H1 (cell line): ENCODE measurements at regions not wholly inside any gene's neighbourhood (a gene's known extent, or its start where the extent isn't known, plus 50 kb on each side); places are given as distances from the start of the nearest gene placed in this dataset.

Source experiments
- CTCF ChIA-PET: fragments of 300-600 bp; sonication (Branson Sonifier 250); formaldehyde crosslinking; loops from one replicate; lab custom pipeline; 2021; ENCODE audit not compliant: partially characterized antibody; lab: Charles Lee
- POLR2A ChIA-PET: fragments of 300-600 bp; sonication (Branson Sonifier 250); formaldehyde crosslinking; loops from one replicate; lab custom pipeline; 2021; ENCODE audit warnings: inconsistent platforms; ENCODE audit not compliant: partially characterized antibody; lab: Charles Lee
- DNase-seq, 2 experiments: peaks; one replicate each; pipeline versions ENCODE4 v3.0.0 to v3.0.0-alpha.2; 2010 to 2022; ENCODE audit warnings: low spot score in 2 of 2, low read depth in 1 of 2, mixed read lengths in 1 of 2
- FAIRE-seq: peaks from 2 replicates; lab custom pipeline; 2011; peaks lifted over from hg19 to GRCh38; lab: Jason Lieb, UNC
- H2AFZ ChIP-seq: 2 replicates; pipeline ENCODE4 v1.8.1; 2012; ENCODE audit warnings: low read length, inconsistent platforms
- H2AK5ac ChIP-seq: 2 replicates; pipeline ENCODE4 v1.6.1; 2013; ENCODE audit warnings: low read depth, low read length
- H2BK120ac ChIP-seq: replicated peaks from 2 replicates; pipeline ENCODE3; 2013; ENCODE audit warnings: low read depth, low read length, inconsistent platforms
- H2BK12ac ChIP-seq: 2 replicates; pipeline ENCODE4 v1.6.1; 2013; ENCODE audit warnings: low read depth, low read length
- H2BK15ac ChIP-seq: 2 replicates; pipeline ENCODE4 v1.6.1; 2013; ENCODE audit warnings: low read length
- H2BK20ac ChIP-seq: 2 replicates; pipeline ENCODE4 v1.6.1; 2013; ENCODE audit warnings: low read length
- H2BK5ac ChIP-seq: 2 replicates; pipeline ENCODE4 v1.6.1; 2013; ENCODE audit warnings: low read depth, low read length
- H3K14ac ChIP-seq: 2 replicates; pipeline ENCODE4 v1.6.1; 2013; ENCODE audit warnings: inconsistent platforms; ENCODE audit not compliant: insufficient read length
- H3K18ac ChIP-seq: 2 replicates; pipeline ENCODE4 v1.6.1; 2013; ENCODE audit warnings: low read length; ENCODE audit errors: extremely low read depth
- H3K23ac ChIP-seq: 2 replicates; pipeline ENCODE4 v1.6.1; 2013; ENCODE audit warnings: inconsistent platforms; ENCODE audit not compliant: insufficient read length
- H3K23me2 ChIP-seq: 2 replicates; pipeline ENCODE4 v1.6.1; 2013; ENCODE audit warnings: low read depth, low read length
- H3K27ac ChIP-seq: 2 replicates; pipeline ENCODE4 v1.6.1; 2011; ENCODE audit warnings: low read depth, low read length, inconsistent platforms
- H3K27me3 ChIP-seq, 4 experiments: replicated peaks in 1 of 4; 1 replicate in 1 of 4; 2 replicates in 3 of 4; pipeline versions ENCODE4 v1.6.1 to v1.8.1; 2011 to 2013; ENCODE audit warnings: low read length in 3 of 4, mild to moderate bottlenecking in 3 of 4, inconsistent platforms in 2 of 4, mixed read lengths in 2 of 4, moderate library complexity in 1 of 4; ENCODE audit not compliant: control insufficient read depth in 3 of 4, insufficient read depth in 3 of 4; ENCODE audit errors: extremely low read depth in 1 of 4
- H3K36me3 ChIP-seq, 4 experiments: 2 replicates each; pipeline versions ENCODE4 v1.6.1 to v1.8.1; 2011 to 2013; ENCODE audit warnings: mild to moderate bottlenecking in 4 of 4, low read length in 3 of 4, moderate library complexity in 2 of 4, control low read depth in 1 of 4, inconsistent platforms in 1 of 4; ENCODE audit not compliant: insufficient read depth in 4 of 4, control insufficient read depth in 2 of 4
- H3K4ac ChIP-seq: replicated peaks from 2 replicates; pipeline ENCODE3; 2013; ENCODE audit warnings: low read length, low read depth, mixed read lengths, inconsistent platforms; ENCODE audit not compliant: insufficient read length
- H3K4me1 ChIP-seq, 4 experiments: replicated peaks in 1 of 4; 1 replicate in 1 of 4; 2 replicates in 3 of 4; pipeline versions ENCODE4 v1.6.1 to v1.8.1; 2011 to 2013; ENCODE audit warnings: low read length in 3 of 4, inconsistent platforms in 2 of 4, mixed read lengths in 1 of 4; ENCODE audit not compliant: insufficient read depth in 4 of 4, control insufficient read depth in 3 of 4
- H3K4me2 ChIP-seq, 2 experiments: 2 replicates each; pipeline versions ENCODE4 v1.6.1 to v1.8.1; 2011 to 2013; ENCODE audit warnings: low read depth in 2 of 2, low read length in 2 of 2, control low read depth in 1 of 2, inconsistent platforms in 1 of 2, mild to moderate bottlenecking in 1 of 2; ENCODE audit not compliant: insufficient read depth in 1 of 2
- H3K4me3 ChIP-seq, 4 experiments: fragments of 200-600, 300-600 bp in 1 of 4; sonication (generic), shearing (Covaris generic), sonication (Bioruptor Twin) in 1 of 4; 2 replicates each; pipeline versions ENCODE4 v1.5.1 to v1.8.1; 2011 to 2016; ENCODE audit warnings: low read length in 4 of 4, low read depth in 3 of 4, control low read depth in 2 of 4, inconsistent platforms in 2 of 4, mild to moderate bottlenecking in 2 of 4, mixed read lengths in 1 of 4, moderate library complexity in 1 of 4; ENCODE audit not compliant: insufficient read depth in 2 of 4; ENCODE audit errors: extremely low read depth in 1 of 4
- H3K56ac ChIP-seq: replicated peaks from 2 replicates; pipeline ENCODE3; 2013; ENCODE audit warnings: low read depth, mild to moderate bottlenecking, mixed read lengths, low read length, inconsistent platforms; ENCODE audit not compliant: insufficient read length
- H3K79me1 ChIP-seq: 2 replicates; pipeline ENCODE4 v1.6.1; 2013; ENCODE audit warnings: low read depth, low read length, control low read depth
- H3K79me2 ChIP-seq, 2 experiments: 2 replicates each; pipeline versions ENCODE4 v1.6.1 to v1.8.1; 2012 to 2013; ENCODE audit warnings: low read length in 2 of 2, mild to moderate bottlenecking in 2 of 2, inconsistent platforms in 1 of 2; ENCODE audit not compliant: insufficient read depth in 2 of 2, control insufficient read depth in 1 of 2
- H3K9ac ChIP-seq, 4 experiments: replicated peaks in 1 of 4; 1 replicate in 1 of 4; 2 replicates in 3 of 4; pipeline versions ENCODE4 v1.6.1 to v1.8.1; 2011 to 2013; ENCODE audit warnings: low read depth in 3 of 4, low read length in 3 of 4, control low read depth in 2 of 4, mild to moderate bottlenecking in 2 of 4, moderate library complexity in 2 of 4, inconsistent platforms in 1 of 4; ENCODE audit errors: extremely low read depth in 1 of 4
- H3K9me3 ChIP-seq, 2 experiments: 2 replicates each; pipeline versions ENCODE4 v1.6.1 to v1.8.1; 2012 to 2013; ENCODE audit warnings: mild to moderate bottlenecking in 2 of 2, moderate library complexity in 2 of 2, control low read depth in 1 of 2, inconsistent platforms in 1 of 2, low read depth in 1 of 2, low read length in 1 of 2, mixed read lengths in 1 of 2; ENCODE audit not compliant: insufficient read depth in 2 of 2
- H4K20me1 ChIP-seq, 2 experiments: replicated peaks in 1 of 2; 2 replicates each; pipeline versions ENCODE3 to v1.8.1; 2011 to 2013; ENCODE audit warnings: inconsistent platforms in 2 of 2, low read length in 2 of 2, mild to moderate bottlenecking in 1 of 2; ENCODE audit not compliant: insufficient read depth in 2 of 2, control insufficient read depth in 1 of 2
- H4K5ac ChIP-seq: 2 replicates; pipeline ENCODE4 v1.6.1; 2013; ENCODE audit warnings: low read length, low read depth, mixed read lengths, inconsistent platforms; ENCODE audit not compliant: insufficient read length
- H4K8ac ChIP-seq: 2 replicates; pipeline ENCODE4 v1.8.0; 2013; ENCODE audit warnings: mild to moderate bottlenecking, moderate library complexity, low read length, inconsistent platforms; ENCODE audit not compliant: insufficient read depth; ENCODE audit errors: extremely low read depth
- H4K91ac ChIP-seq: replicated peaks from 2 replicates; pipeline ENCODE3; 2013; ENCODE audit warnings: low read length, mixed read lengths, inconsistent platforms; ENCODE audit not compliant: insufficient read length
- ASH2L ChIP-seq: fragments of 200-600, 300-600 bp; sonication (generic); IDR thresholded peaks from one replicate; pipeline ENCODE4 v1.7.1; 2017; ENCODE audit warnings: low read length
- EGR1 ChIP-seq: IDR thresholded peaks from 2 replicates; pipeline ENCODE4 v1.6.1; 2011; ENCODE audit warnings: low read depth, low read length, borderline replicate concordance
- FOSL1 ChIP-seq: IDR thresholded peaks from 2 replicates; pipeline ENCODE4 v1.6.1; 2011; ENCODE audit warnings: mild to moderate bottlenecking, low read depth, low read length, moderate library complexity; ENCODE audit not compliant: insufficient read depth
- POLR2AphosphoS5 ChIP-seq: IDR thresholded peaks from 2 replicates; pipeline ENCODE4 v1.6.1; 2011; ENCODE audit warnings: low read depth, low read length
- RAD21 ChIP-seq, 2 experiments: IDR thresholded peaks in 1 of 2; conservative IDR thresholded peaks in 1 of 2; 2 replicates each; pipeline ENCODE4 v1.6.1; 2011; ENCODE audit warnings: low read depth in 2 of 2, low read length in 2 of 2, improper control_type of control experiment in 1 of 2, inconsistent platforms in 1 of 2, mild to moderate bottlenecking in 1 of 2, moderate library complexity in 1 of 2
- SP1 ChIP-seq: IDR thresholded peaks from 2 replicates; pipeline ENCODE4 v1.6.1; 2011; ENCODE audit warnings: low read depth, low read length
- TEAD4 ChIP-seq: IDR thresholded peaks from 2 replicates; pipeline ENCODE4 v1.6.1; 2012; ENCODE audit warnings: low read depth, low read length, inconsistent platforms, mixed read lengths
- YY1 ChIP-seq: IDR thresholded peaks from 2 replicates; pipeline ENCODE4 v1.6.1; 2011; ENCODE audit warnings: low read depth, mild to moderate bottlenecking, low read length
- WGBS, 2 experiments: shearing (Covaris generic) in 1 of 2; methylation state at CpG; one replicate each; pipeline versions ENCODE4 v1.1.6 to v1.1.7; 2013 to 2015; ENCODE audit warnings: low lambda C conversion rate in 2 of 2, mixed read lengths in 2 of 2, inconsistent platforms in 1 of 2, low coverage in 1 of 2, missing lambda C conversion rate in 1 of 2; ENCODE audit not compliant: insufficient replicate concordance in 2 of 2, insufficient coverage in 1 of 2, insufficient read length in 1 of 2; ENCODE audit errors: extremely low coverage in 1 of 2, missing lambda C conversion rate in 1 of 2; 5-methylcytosine and 5-hydroxymethylcytosine counted together
- TF ChIP-seq, protein P1 (sequence below), 3 experiments: IDR thresholded peaks; 1 replicate in 2 of 3; 2 replicates in 1 of 3; pipeline versions ENCODE4 v1.5.1 to v1.6.1; 2011; ENCODE audit warnings: low read length in 3 of 3, mild to moderate bottlenecking in 3 of 3, inconsistent platforms in 2 of 3, low read depth in 1 of 3, moderate library complexity in 1 of 3; ENCODE audit not compliant: insufficient read depth in 1 of 3; ENCODE audit errors: control extremely low read depth in 1 of 3

DNA sequence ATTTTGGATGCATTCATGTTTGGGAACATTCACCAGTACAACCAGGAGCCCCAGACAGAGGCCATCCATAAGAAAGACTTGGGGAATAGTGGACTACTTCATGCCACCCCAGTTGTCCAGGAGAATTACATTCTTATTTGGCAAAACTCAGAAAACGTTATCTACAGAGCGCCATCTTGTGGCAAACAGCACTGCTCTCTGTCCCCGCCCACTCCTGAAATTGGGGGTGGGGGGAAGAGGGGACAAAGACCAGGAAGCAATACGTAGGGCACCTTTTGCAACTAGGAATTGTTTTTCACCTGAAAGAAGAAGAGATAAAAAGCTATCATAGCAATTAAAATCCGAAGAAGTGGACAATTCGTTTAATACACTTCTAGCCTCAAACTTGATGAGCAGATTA, 134.6 kb upstream of the MGMT start:
- POLR2A ChIA-PET, result no interaction called here
- Histone ChIP-seq H2BK15ac (no peak overlapping the region), H4K91ac (no peak overlapping the region), H3K18ac (no peak overlapping the region), H3K4me1 (peaks cover 0 to 2% (median under 1%) of the 10 kb centered on the region in 4 experiments; a peak in 4 of 7 replicates), H3K23ac (no peak overlapping the region), H3K9ac (no peak overlapping the region), H2AFZ (peak overlapping the region; percentile 64; the same call in 1 of the 2 replicates), H4K20me1 (no peaks in the 10 kb centered on the region), H3K27ac (no peak overlapping the region), H3K36me3 (no peaks in the 10 kb centered on the region), H3K14ac (no peak overlapping the region), H3K79me1 (no peaks in the 10 kb centered on the region), H3K4me3 (no peak overlapping the region), H4K5ac (no peak overlapping the region), H3K79me2 (no peaks in the 10 kb centered on the region), H3K4ac (no peak overlapping the region), H3K4me2 (no peak overlapping the region), H3K27me3 (no peaks in the 10 kb centered on the region), H3K9me3 (no peaks in the 10 kb centered on the region), H2AK5ac (no peak overlapping the region), H2BK12ac (no peak overlapping the region), H2BK120ac (no peak overlapping the region), H2BK20ac (no peak overlapping the region), H4K8ac (no peak overlapping the region)
- DNase-seq (peak; percentile 50 to 79), FAIRE-seq (peak; percentile 92)
- TF ChIP-seq ASH2L (peak; percentile 22), POLR2AphosphoS5 (no peak), RAD21 (IDR thresholded peaks at IDR 0.05 in 1 of 2, conservative IDR thresholded peaks at IDR 0.05 in 1 of 2; ENCODE audit: low read depth in 2 of 2, low read length in 2 of 2) (peak; percentile 73 to 85), TEAD4 (no peak), EGR1 (0 out of 2 replicates have a peak, but pooled peaks have one; percentile 20), YY1 (0 out of 2 replicates have a peak, but pooled peaks have one; percentile 24), FOSL1 (no peak), SP1 (peak; percentile 75; the same call in 1 of the 2 replicates)
- TF ChIP-seq, protein P1, sequence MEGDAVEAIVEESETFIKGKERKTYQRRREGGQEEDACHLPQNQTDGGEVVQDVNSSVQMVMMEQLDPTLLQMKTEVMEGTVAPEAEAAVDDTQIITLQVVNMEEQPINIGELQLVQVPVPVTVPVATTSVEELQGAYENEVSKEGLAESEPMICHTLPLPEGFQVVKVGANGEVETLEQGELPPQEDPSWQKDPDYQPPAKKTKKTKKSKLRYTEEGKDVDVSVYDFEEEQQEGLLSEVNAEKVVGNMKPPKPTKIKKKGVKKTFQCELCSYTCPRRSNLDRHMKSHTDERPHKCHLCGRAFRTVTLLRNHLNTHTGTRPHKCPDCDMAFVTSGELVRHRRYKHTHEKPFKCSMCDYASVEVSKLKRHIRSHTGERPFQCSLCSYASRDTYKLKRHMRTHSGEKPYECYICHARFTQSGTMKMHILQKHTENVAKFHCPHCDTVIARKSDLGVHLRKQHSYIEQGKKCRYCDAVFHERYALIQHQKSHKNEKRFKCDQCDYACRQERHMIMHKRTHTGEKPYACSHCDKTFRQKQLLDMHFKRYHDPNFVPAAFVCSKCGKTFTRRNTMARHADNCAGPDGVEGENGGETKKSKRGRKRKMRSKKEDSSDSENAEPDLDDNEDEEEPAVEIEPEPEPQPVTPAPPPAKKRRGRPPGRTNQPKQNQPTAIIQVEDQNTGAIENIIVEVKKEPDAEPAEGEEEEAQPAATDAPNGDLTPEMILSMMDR (IDR thresholded peaks at IDR 0.05; ENCODE audit: control extremely low read depth in 1 of 3, insufficient read depth in 1 of 3, low read depth in 1 of 3, low read length in 3 of 3), result peak; percentile 72 to 85 (median 73)
- TF ChIP-seq, all 59 proteins: peak for 6
- Histone ChIP-seq H3K23me2 (no peaks in the 10 kb centered on the region), H3K56ac (no peak overlapping the region), H2BK5ac (no peak overlapping the region)
- WGBS, 2 experiments, result 12% methylated on average over 6 of the region's 6 CpGs; no CpG with 5 or more reads in 1 of the 2 experiments
- CTCF ChIA-PET, result interaction anchor here (0.6 to 4.7 kb wide), 41 partner anchors 9 to 590 kb away, joined by 3 to 32 read pairs (median 4); no protein-coding TSS in a partner anchor
